Osteoblast (primary cell): ENCODE measurements at regions not wholly inside any gene's neighbourhood (a gene's known extent, or its start where the extent isn't known, plus 50 kb on each side); places are given as distances from the start of the nearest gene placed in this dataset.
"Not testable (repeated sequence)": the region's sequence is repeated elsewhere in the genome, so short reads cannot be mapped to it uniquely, and the experiment has no call there.

Experiments
- DNase-seq: peaks from one replicate; pipeline ENCODE4 v3.0.0; 2011; ENCODE audit warnings: low spot score, mixed read lengths; ENCODE audit not compliant: insufficient read length; ENCODE audit errors: missing footprints
- H2AFZ ChIP-seq: 2 replicates; pipeline ENCODE4 v1.6.0; 2011; ENCODE audit warnings: mild to moderate bottlenecking, low read length
- H3K27ac ChIP-seq: 2 replicates; pipeline ENCODE4 v1.5.1; 2011; ENCODE audit warnings: mild to moderate bottlenecking, low read depth, low read length, moderate library complexity
- H3K27me3 ChIP-seq: 2 replicates; pipeline ENCODE4 v1.6.0; 2012; ENCODE audit warnings: mild to moderate bottlenecking, control low read depth, inconsistent platforms, low read length, moderate library complexity; ENCODE audit not compliant: insufficient read depth
- H3K36me3 ChIP-seq: 2 replicates; pipeline ENCODE4 v1.5.1; 2011; ENCODE audit warnings: mild to moderate bottlenecking, low read length, control low read depth, moderate library complexity; ENCODE audit not compliant: insufficient read depth
- H3K4me1 ChIP-seq: 2 replicates; pipeline ENCODE4 v1.5.1; 2011; ENCODE audit warnings: mild to moderate bottlenecking, low read length, control low read depth, moderate library complexity; ENCODE audit not compliant: insufficient read depth
- H3K4me2 ChIP-seq: 2 replicates; pipeline ENCODE4 v1.6.0; 2011; ENCODE audit warnings: mild to moderate bottlenecking, low read length; ENCODE audit not compliant: insufficient read depth
- H3K4me3 ChIP-seq: fragments of 200-600 bp; sonication (generic); 3 replicates; pipeline ENCODE4 v1.5.1; 2012; ENCODE audit warnings: mild to moderate bottlenecking, low read length, inconsistent platforms; ENCODE audit not compliant: insufficient read depth
- H3K79me2 ChIP-seq: 2 replicates; pipeline ENCODE4 v1.6.0; 2012; ENCODE audit warnings: mild to moderate bottlenecking, low read length, control low read depth, inconsistent platforms; ENCODE audit not compliant: insufficient read depth
- H3K9me3 ChIP-seq: 2 replicates; pipeline ENCODE4 v1.5.1; 2011; ENCODE audit warnings: low read depth, low read length, control low read depth
- H4K20me1 ChIP-seq: 2 replicates; pipeline ENCODE4 v1.6.0; 2012; ENCODE audit warnings: mild to moderate bottlenecking, low read length, control low read depth; ENCODE audit not compliant: insufficient read depth
- TF ChIP-seq, protein P1 (sequence below): IDR thresholded peaks from 2 replicates; pipeline ENCODE4 v1.5.1; 2011; ENCODE audit warnings: mild to moderate bottlenecking, low read depth, low read length, moderate library complexity; ENCODE audit errors: extremely low read depth

DNA sequence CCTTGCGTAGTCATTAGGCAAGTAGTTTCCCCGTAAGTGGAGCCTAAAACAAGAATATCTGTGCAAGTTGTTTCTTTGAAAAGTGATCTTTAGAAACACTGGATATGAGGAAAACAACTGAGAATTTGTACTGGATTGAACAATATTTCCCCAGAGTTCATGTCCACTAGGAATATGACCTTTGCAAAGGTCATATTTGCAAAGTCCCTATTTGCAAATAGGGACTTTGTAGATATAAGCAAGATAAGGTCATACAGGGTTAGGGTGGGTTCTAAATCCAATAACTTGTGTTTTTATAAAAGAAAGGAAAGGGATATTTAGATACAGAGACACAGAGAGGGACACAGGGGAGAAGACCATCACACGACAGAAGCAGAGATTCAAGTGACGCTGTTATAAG is 489.2 kb upstream of the ATXN8OS start:
- Histone ChIP-seq H2AFZ (no peak overlapping the region), H3K27me3 (no peaks in the 10 kb centered on the region), H3K4me3 (no peak overlapping the region), H3K9me3 (peaks cover 3% of the 10 kb centered on the region), H3K36me3 (no peaks in the 10 kb centered on the region), H3K4me2 (no peak overlapping the region), H4K20me1 (no peaks in the 10 kb centered on the region), H3K27ac (no peak overlapping the region), H3K79me2 (no peaks in the 10 kb centered on the region), H3K4me1 (no peaks in the 10 kb centered on the region)
- DNase-seq = no peak
- TF ChIP-seq, protein P1, sequence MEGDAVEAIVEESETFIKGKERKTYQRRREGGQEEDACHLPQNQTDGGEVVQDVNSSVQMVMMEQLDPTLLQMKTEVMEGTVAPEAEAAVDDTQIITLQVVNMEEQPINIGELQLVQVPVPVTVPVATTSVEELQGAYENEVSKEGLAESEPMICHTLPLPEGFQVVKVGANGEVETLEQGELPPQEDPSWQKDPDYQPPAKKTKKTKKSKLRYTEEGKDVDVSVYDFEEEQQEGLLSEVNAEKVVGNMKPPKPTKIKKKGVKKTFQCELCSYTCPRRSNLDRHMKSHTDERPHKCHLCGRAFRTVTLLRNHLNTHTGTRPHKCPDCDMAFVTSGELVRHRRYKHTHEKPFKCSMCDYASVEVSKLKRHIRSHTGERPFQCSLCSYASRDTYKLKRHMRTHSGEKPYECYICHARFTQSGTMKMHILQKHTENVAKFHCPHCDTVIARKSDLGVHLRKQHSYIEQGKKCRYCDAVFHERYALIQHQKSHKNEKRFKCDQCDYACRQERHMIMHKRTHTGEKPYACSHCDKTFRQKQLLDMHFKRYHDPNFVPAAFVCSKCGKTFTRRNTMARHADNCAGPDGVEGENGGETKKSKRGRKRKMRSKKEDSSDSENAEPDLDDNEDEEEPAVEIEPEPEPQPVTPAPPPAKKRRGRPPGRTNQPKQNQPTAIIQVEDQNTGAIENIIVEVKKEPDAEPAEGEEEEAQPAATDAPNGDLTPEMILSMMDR = no peak

DNA sequence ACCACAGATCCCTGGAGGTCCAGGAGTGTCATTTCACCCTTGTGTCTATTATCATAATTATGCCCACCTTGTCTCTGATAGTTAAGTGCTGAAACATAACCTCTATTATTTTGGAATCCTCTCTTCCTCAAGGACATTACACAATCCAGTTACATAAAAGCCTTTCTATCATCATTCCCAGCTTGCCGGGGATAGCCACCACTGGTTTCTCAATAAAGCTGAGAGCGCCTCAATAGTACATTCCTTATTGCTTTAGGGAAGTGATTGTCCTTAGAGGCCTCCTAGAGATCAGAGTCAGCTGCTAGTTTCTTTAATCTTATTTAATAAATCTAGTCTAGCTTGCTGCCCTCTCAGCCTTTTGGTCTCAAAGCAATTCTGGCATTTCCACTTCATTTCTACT is 490.0 kb upstream of the ATXN8OS start:
- no peak overlapping the region for H3K4me2 ChIP-seq
- H3K27me3 ChIP-seq = no peaks in the 10 kb centered on the region
- no peaks in the 10 kb centered on the region for H3K4me1 ChIP-seq
- H4K20me1 ChIP-seq = no peaks in the 10 kb centered on the region
- no peak overlapping the region for H3K27ac ChIP-seq
- no peaks in the 10 kb centered on the region for H3K79me2 ChIP-seq
- no peak overlapping the region for H2AFZ ChIP-seq
- TF ChIP-seq, protein P1 = no peak
- DNase-seq = no peak
- H3K4me3 ChIP-seq = no peak overlapping the region
- H3K9me3 ChIP-seq = peaks cover 3% of the 10 kb centered on the region
- no peaks in the 10 kb centered on the region for H3K36me3 ChIP-seq

DNA sequence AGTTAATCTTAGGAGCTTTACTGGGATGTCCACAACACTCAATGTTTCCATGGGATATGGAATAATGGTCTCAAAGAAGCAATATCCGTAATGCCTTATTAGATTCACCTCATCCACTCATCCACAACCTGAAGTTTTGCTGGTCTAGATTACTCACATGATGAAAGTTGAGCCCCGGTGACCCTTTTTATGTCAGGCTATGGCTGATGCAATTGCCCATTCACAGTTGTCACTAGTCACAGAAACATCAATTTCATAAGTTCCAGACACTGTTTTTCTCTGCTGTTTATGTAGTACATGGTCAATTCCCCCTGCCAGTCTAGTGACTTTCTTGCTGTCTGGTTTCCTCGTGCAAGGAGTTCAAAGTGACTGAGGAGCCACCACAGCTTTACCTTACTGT is 491.2 kb upstream of the ATXN8OS start:
- Histone ChIP-seq H3K79me2 (no peaks in the 10 kb centered on the region), H3K9me3 (peaks cover 3% of the 10 kb centered on the region), H2AFZ (no peak overlapping the region), H4K20me1 (no peaks in the 10 kb centered on the region), H3K36me3 (no peaks in the 10 kb centered on the region), H3K4me3 (no peak overlapping the region), H3K27me3 (no peaks in the 10 kb centered on the region), H3K27ac (no peak overlapping the region), H3K4me1 (no peaks in the 10 kb centered on the region), H3K4me2 (no peak overlapping the region)
- TF ChIP-seq, protein P1 = no peak
- DNase-seq = no peak

DNA sequence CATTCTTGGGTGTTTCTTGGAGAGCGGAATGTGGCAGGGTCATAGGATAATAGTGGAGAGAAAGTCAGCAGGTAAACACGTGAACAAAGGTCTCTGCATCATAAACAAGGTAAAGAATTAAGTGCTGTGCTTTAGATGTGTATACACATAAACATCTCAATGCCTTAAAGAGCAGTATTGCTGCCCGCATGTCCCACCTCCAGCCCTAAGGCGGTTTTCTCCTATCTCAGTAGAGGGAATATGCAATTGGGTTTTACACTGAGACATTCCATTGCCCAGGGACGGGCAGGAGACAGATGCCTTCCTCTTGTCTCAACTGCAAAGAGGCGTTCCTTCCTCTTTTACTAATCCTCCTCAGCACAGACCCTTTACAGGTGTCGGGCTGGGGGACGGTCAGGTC is 492.6 kb upstream of the ATXN8OS start:
- not testable (repeated sequence) for H2AFZ ChIP-seq, H3K4me1 ChIP-seq, H3K27me3 ChIP-seq, H3K27ac ChIP-seq, H3K79me2 ChIP-seq, H4K20me1 ChIP-seq, H3K9me3 ChIP-seq, H3K36me3 ChIP-seq, H3K4me2 ChIP-seq, H3K4me3 ChIP-seq, DNase-seq

DNA sequence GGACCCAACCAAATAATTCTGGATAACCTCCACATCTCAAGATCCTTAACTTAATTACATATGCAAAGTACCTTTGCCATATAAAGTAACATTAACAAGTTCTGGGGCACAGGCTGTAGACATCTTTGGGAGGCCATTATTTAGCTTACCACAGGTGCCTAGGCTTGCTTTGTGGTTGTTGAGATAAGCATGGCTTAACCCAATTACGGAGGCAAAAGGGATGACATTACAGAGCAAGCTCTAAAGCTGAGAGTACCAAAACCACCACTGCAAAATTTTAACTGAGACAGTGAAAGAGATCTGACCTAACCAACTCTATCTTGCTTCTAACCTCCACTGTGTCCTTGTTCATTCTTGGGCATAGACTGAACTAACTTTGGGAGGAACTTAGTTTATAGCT is 502.9 kb upstream of the ATXN8OS start:
- Histone ChIP-seq H3K27ac (no peak overlapping the region), H3K4me3 (no peak overlapping the region), H4K20me1 (no peaks in the 10 kb centered on the region), H3K9me3 (no peaks in the 10 kb centered on the region), H3K79me2 (no peaks in the 10 kb centered on the region), H2AFZ (no peak overlapping the region), H3K27me3 (no peaks in the 10 kb centered on the region), H3K36me3 (no peaks in the 10 kb centered on the region), H3K4me2 (no peak overlapping the region), H3K4me1 (no peaks in the 10 kb centered on the region)
- no peak for DNase-seq
- TF ChIP-seq, protein P1 = no peak
